ENCODE measurements at regions not wholly inside any gene's neighbourhood (a gene's known extent, or its start where the extent isn't known, plus 50 kb on each side); places are given as distances from the start of the nearest gene placed in this dataset.
A peak's percentile ranks its signal among the peaks of the same experiment; 100 is the strongest.
"Not testable (repeated sequence)": the region's sequence is repeated elsewhere in the genome, so short reads cannot be mapped to it uniquely, and the experiment has no call there.

DNA sequence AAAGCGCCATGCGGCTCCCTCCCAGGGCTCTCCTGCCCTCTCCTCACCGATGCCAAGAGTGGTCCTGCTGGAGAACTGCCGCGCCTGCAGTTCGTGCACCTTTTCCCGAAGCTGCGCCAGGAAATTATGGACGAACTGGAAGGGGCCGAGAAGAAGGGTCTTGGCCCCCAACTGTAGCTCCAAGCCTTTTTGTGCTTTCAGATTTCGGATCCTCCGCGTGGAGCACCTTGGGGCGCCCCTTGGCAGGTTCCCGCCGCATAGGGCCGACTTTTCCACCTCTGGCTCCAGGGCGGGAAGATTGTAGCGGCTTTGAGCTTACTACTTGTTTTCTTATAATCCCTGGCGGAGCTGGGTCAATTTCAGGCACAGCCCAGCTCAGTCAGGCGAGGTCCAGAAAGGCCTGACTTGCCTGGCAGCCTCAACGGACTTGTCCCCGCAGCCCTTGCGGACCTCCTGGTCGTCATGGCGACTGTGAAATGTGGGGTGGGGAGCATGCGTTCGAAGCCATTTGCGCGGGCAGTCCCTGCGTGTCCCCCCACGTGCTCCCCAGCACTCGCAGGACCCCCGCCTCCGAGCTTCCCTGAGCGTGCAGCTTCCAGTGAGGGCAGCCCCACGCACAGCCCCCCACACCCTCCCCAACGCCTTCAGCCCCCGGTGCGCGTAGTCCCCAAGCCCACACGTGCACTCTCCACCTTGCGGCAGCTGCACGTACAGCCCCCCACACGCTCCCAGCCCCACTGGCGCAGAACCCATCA is 129.9 kb downstream of the KBTBD2 start:
- Mint-ChIP-seq H3K36me3 (ENCODE audit: unreplicated experiment) (no peaks in the 10 kb centered on the region), H3K27ac (ENCODE audit: unreplicated experiment) (no peak overlapping the region), H3K4me1 (ENCODE audit: unreplicated experiment) (peaks cover 7% of the 10 kb centered on the region), H3K27me3 (ENCODE audit: unreplicated experiment) (no peaks in the 10 kb centered on the region), H3K9me3 (ENCODE audit: unreplicated experiment) (no peaks in the 10 kb centered on the region), H3K4me3 (ENCODE audit: unreplicated experiment) (no peak overlapping the region)
- TF ChIP-seq, protein P1, sequence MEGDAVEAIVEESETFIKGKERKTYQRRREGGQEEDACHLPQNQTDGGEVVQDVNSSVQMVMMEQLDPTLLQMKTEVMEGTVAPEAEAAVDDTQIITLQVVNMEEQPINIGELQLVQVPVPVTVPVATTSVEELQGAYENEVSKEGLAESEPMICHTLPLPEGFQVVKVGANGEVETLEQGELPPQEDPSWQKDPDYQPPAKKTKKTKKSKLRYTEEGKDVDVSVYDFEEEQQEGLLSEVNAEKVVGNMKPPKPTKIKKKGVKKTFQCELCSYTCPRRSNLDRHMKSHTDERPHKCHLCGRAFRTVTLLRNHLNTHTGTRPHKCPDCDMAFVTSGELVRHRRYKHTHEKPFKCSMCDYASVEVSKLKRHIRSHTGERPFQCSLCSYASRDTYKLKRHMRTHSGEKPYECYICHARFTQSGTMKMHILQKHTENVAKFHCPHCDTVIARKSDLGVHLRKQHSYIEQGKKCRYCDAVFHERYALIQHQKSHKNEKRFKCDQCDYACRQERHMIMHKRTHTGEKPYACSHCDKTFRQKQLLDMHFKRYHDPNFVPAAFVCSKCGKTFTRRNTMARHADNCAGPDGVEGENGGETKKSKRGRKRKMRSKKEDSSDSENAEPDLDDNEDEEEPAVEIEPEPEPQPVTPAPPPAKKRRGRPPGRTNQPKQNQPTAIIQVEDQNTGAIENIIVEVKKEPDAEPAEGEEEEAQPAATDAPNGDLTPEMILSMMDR (IDR thresholded peaks at IDR 0.05) = no peak
- DNase-seq (ENCODE audit: extremely low spot score, unreplicated experiment) = no peak

DNA sequence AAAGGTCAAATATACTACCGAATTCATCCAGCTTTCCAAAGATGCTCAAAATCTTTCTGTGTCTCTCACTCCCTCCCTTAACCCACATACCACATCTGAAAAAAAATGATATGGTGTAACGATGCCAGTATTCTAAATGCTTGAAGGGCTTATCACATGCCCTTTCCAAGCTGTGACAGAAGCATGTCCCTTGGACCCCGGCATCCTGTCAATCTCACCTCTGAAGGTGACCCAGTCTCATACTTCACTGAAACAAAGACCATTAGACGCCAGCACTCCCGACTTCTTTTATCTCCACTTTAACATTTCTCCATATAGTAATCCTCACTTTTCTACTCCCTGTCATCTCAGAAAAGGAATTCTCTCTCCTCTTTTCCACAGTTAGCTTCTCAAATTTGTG is 130.8 kb downstream of the KBTBD2 start:
- H3K27me3 Mint-ChIP-seq (ENCODE audit: unreplicated experiment); H3K4me3 Mint-ChIP-seq (ENCODE audit: unreplicated experiment); H3K4me1 Mint-ChIP-seq (ENCODE audit: unreplicated experiment); DNase-seq (ENCODE audit: extremely low spot score, unreplicated experiment); H3K27ac Mint-ChIP-seq (ENCODE audit: unreplicated experiment); H3K36me3 Mint-ChIP-seq (ENCODE audit: unreplicated experiment); H3K9me3 Mint-ChIP-seq (ENCODE audit: unreplicated experiment): not testable (repeated sequence)

DNA sequence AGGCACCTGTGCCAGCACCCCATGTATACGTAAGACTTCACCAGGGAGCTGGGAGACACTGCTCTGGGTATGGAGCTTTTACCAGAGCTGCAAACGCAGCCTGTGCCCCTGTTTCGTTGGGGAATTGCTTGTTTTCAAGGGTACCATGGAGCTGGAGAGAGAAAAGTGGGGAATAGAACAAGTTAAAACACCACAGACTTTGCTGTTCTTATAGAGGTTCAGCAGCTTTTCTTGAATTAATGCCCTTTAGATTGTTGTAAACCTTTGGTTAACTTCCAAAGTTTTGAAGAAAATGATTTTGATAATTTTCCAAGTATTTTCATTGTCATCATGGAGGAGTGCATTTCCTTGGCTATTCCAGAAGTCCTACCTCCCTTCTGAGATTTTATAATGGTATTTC is 131.7 kb downstream of the KBTBD2 start:
- not testable (repeated sequence) for DNase-seq (ENCODE audit: extremely low spot score, unreplicated experiment)

DNA sequence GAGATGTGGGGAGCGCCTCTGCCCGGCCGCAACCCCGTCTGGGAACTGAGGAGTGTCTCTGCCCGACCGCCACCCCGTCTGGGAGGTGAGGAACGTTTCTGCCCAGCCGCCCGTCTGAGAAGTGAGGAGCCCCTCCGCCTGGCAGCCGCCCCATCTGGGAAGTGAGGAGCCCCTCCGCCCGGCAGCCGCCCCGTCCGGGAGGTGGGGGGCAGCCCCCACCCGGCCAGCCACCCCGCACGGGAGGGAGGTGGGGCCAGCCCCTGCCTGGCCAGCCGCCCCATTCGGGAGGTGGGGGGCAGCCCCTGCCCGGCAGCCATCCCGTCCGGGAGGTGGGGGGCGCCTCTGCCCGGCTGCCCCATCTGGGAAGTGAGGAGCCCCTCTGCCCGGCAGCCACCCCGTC is 137.7 kb downstream of the KBTBD2 start:
- not testable (repeated sequence) for H3K4me3 Mint-ChIP-seq (ENCODE audit: unreplicated experiment); H3K9me3 Mint-ChIP-seq (ENCODE audit: unreplicated experiment); H3K4me1 Mint-ChIP-seq (ENCODE audit: unreplicated experiment); H3K36me3 Mint-ChIP-seq (ENCODE audit: unreplicated experiment); H3K27ac Mint-ChIP-seq (ENCODE audit: unreplicated experiment); H3K27me3 Mint-ChIP-seq (ENCODE audit: unreplicated experiment); DNase-seq (ENCODE audit: extremely low spot score, unreplicated experiment)

More for the DNA sequence above, 131.7 kb downstream of the KBTBD2 start:
- not testable (repeated sequence) for H3K27me3 Mint-ChIP-seq (ENCODE audit: unreplicated experiment); H3K9me3 Mint-ChIP-seq (ENCODE audit: unreplicated experiment); H3K4me3 Mint-ChIP-seq (ENCODE audit: unreplicated experiment); H3K36me3 Mint-ChIP-seq (ENCODE audit: unreplicated experiment); H3K4me1 Mint-ChIP-seq (ENCODE audit: unreplicated experiment); H3K27ac Mint-ChIP-seq (ENCODE audit: unreplicated experiment)

DNA sequence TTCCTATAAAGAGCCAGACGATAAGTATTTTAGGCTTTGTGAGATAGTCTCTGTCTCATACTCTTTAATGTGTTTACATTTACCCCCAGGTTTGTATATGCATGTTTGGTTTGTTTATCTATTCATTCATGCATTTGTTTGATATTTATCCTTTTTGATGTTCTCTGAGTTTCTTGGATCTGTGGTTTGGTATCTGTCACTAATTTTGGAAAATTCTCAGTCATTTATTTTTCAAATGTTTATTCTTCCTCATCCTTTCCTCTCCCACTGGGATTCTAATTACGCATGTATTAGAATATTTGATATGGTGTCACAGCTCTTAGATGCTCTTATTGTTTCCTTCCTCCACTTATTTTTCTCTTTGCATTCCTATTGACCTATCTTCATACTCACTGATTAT is 143.2 kb downstream of the KBTBD2 start:
- not testable (repeated sequence) for H3K27ac Mint-ChIP-seq (ENCODE audit: unreplicated experiment); H3K27me3 Mint-ChIP-seq (ENCODE audit: unreplicated experiment); H3K36me3 Mint-ChIP-seq (ENCODE audit: unreplicated experiment); H3K4me1 Mint-ChIP-seq (ENCODE audit: unreplicated experiment); H3K9me3 Mint-ChIP-seq (ENCODE audit: unreplicated experiment); DNase-seq (ENCODE audit: extremely low spot score, unreplicated experiment); H3K4me3 Mint-ChIP-seq (ENCODE audit: unreplicated experiment)

DNA sequence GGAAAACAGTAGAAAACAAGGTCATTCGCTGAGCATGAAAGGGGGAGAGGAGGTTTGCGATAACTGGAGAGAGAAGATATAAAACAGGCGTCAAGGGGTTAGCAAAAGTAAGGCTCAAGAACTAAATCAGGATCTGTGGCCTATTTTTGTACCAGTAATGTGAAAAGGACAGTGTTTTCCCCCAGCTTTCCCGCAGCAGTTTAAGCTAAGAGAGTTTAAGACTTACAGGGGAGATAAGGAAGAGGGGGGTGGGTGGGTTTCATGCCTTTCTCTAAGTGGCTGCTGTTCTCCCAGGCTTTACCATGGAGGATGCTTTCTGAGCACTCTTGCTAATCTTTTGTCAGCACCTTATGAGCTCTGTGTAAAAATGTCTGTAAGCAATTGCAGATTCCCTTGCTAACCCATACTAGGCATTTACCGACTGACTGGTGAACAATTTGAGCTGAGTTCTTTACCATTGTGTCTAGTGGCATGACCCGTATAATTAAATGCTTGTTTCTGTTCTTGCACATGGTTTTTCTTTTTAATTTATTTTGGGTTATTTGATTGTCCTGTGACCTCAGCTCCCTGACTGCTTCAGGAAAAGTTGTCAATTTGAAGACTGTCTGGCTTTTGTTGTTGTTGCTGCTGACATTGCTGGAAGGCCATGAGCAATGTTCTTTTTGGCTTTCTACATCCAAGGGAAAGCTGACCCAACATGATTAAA is 144.0 kb downstream of the KBTBD2 start:
- not testable (repeated sequence) for H3K4me1 Mint-ChIP-seq (ENCODE audit: unreplicated experiment)

DNA sequence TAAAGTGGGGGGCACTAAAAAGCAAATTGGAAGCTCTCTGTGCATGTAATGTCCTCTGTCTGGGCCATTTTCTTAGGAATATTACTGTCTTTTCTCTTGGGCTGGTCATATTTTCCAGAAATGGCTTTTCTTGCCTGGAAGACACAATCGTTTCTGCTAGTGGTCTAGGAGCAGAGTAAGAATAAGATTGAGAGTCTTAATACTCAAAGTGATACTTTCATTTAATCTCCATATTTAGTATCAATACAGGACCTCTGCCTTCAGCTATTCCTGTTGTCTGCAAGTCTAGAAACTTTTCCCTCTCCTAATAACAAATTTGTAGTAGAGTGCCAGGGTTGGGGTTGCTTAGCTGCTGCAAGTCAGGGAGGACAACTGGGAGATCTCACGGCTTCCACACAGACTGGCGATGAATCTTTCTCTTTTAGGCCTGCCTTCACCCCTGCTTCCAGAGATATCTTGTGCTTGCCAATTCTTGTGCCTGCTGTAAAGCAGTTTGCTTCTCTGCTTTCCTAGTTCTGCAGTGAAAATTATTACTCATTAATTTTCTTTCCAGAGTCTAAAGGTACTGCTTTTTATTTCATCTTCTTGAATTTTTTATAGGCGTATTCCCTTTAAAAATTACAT is 149.6 kb downstream of the KBTBD2 start:
- DNase-seq (ENCODE audit: extremely low spot score, unreplicated experiment); H3K27me3 Mint-ChIP-seq (ENCODE audit: unreplicated experiment); H3K4me1 Mint-ChIP-seq (ENCODE audit: unreplicated experiment); H3K27ac Mint-ChIP-seq (ENCODE audit: unreplicated experiment); H3K36me3 Mint-ChIP-seq (ENCODE audit: unreplicated experiment); H3K9me3 Mint-ChIP-seq (ENCODE audit: unreplicated experiment); H3K4me3 Mint-ChIP-seq (ENCODE audit: unreplicated experiment): not testable (repeated sequence)

More for the DNA sequence above, 144.0 kb downstream of the KBTBD2 start:
- not testable (repeated sequence) for H3K4me3 Mint-ChIP-seq (ENCODE audit: unreplicated experiment); H3K27me3 Mint-ChIP-seq (ENCODE audit: unreplicated experiment); H3K36me3 Mint-ChIP-seq (ENCODE audit: unreplicated experiment); H3K9me3 Mint-ChIP-seq (ENCODE audit: unreplicated experiment); DNase-seq (ENCODE audit: extremely low spot score, unreplicated experiment); H3K27ac Mint-ChIP-seq (ENCODE audit: unreplicated experiment)

DNA sequence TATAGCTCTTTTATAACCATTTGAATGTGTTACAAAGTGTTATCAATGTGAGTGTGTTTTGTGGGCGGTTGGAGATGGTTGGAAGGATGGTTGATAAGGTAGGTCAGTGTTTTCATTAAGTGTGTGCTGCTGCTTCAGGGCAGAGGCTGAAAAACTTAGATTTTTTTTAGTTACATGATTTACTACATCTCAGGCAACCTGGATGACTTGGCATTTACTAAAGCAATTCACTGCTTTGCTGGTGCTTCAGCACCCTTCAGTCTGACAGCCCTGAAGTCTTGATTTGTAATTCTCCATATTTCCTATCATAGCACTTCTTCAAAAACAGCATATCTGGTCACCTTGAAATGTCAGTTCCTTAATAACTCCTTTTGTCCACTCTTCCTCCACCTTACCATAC is 151.8 kb downstream of the KBTBD2 start:
- DNase-seq (ENCODE audit: extremely low spot score, unreplicated experiment); H3K4me3 Mint-ChIP-seq (ENCODE audit: unreplicated experiment); H3K36me3 Mint-ChIP-seq (ENCODE audit: unreplicated experiment); H3K4me1 Mint-ChIP-seq (ENCODE audit: unreplicated experiment); H3K27ac Mint-ChIP-seq (ENCODE audit: unreplicated experiment); H3K9me3 Mint-ChIP-seq (ENCODE audit: unreplicated experiment); H3K27me3 Mint-ChIP-seq (ENCODE audit: unreplicated experiment): not testable (repeated sequence)

DNA sequence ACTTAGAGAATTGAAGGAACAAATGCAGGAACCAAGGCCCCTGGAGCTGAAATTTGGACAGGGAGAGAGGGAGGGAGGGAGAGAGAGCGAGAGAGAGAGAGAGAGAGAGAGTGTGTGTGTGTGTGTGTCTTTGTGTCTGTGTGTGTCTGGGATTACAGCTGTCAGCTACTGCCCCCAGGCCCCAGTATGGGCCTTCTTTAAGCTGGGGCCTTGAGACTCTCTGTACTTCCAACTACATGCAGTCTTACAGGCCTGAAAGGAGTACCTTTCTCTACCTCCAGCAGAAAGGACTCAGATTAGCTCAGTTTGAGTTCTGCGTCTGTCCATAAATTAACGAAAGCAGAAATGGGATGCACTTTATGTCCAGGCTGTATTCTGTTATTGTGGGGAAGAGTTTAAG is 153.2 kb downstream of the KBTBD2 start:
- not testable (repeated sequence) for H3K27me3 Mint-ChIP-seq (ENCODE audit: unreplicated experiment); H3K36me3 Mint-ChIP-seq (ENCODE audit: unreplicated experiment); DNase-seq (ENCODE audit: extremely low spot score, unreplicated experiment); H3K27ac Mint-ChIP-seq (ENCODE audit: unreplicated experiment); H3K4me3 Mint-ChIP-seq (ENCODE audit: unreplicated experiment); H3K4me1 Mint-ChIP-seq (ENCODE audit: unreplicated experiment)
- peaks cover 10% of the 10 kb centered on the region for H3K9me3 Mint-ChIP-seq (ENCODE audit: unreplicated experiment)

DNA sequence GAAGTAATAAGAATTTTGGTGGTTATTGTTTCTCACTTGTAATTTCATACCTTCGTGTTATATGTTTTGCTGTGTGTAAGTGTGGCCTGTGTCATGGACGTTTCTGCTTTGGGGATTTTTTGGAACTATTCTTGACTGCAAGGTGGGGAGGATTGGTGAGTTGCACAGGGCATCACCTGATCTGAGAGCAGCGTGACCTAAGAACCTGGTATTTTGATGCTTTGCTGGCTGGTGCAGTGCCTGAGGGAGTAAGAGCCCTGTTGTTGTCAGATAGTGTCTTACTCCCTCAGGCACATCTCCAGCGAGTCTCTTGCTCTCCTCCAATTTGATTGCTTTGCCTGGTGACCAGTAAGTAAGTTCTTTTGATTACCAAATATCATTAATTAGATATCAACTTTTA is 158.8 kb downstream of the KBTBD2 start:
- H3K4me3 Mint-ChIP-seq (ENCODE audit: unreplicated experiment); H3K36me3 Mint-ChIP-seq (ENCODE audit: unreplicated experiment); H3K4me1 Mint-ChIP-seq (ENCODE audit: unreplicated experiment); DNase-seq (ENCODE audit: extremely low spot score, unreplicated experiment); H3K27me3 Mint-ChIP-seq (ENCODE audit: unreplicated experiment); H3K27ac Mint-ChIP-seq (ENCODE audit: unreplicated experiment): not testable (repeated sequence)
- H3K9me3 Mint-ChIP-seq (ENCODE audit: unreplicated experiment) = peaks cover 10% of the 10 kb centered on the region

DNA sequence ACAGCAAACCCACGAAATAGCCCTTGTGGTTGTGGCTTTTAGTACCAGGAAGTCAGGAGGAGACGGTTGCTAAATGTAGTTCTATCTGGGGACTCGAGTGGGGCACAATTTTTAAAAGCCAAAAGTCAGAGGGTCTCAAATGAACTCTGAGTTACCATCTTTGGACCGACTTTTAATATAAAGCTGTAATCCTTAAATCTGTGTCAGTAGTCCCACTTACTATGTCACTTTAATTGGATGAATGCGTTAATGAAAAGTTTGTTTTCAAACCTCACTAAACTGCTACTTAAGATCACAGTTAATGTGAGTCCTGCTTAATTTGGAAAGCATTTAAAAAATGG is 162.3 kb downstream of the KBTBD2 start:
- not testable (repeated sequence) for DNase-seq (ENCODE audit: extremely low spot score, unreplicated experiment); H3K36me3 Mint-ChIP-seq (ENCODE audit: unreplicated experiment); H3K27me3 Mint-ChIP-seq (ENCODE audit: unreplicated experiment); H3K9me3 Mint-ChIP-seq (ENCODE audit: unreplicated experiment)
- H3K27ac Mint-ChIP-seq (ENCODE audit: unreplicated experiment) = peak overlapping the region; percentile 31
- peak overlapping the region; percentile 71 for H3K4me3 Mint-ChIP-seq (ENCODE audit: unreplicated experiment)
- peaks cover 16% of the 10 kb centered on the region for H3K4me1 Mint-ChIP-seq (ENCODE audit: unreplicated experiment)
